K562 (cell line): ENCODE measurements at regions not wholly inside any gene's neighbourhood (a gene's known extent, or its start where the extent isn't known, plus 50 kb on each side); places are given as distances from the start of the nearest gene placed in this dataset.

Source experiments
- ARNT ChIP-seq, 2 experiments: fragments of 450-650 bp; IDR thresholded peaks; 2 replicates each; pipeline ENCODE4 v1.6.1; 2016; ENCODE audit warnings: mild to moderate bottlenecking in 1 of 2
- ATF1 ChIP-seq, 2 experiments: fragments of 450-650 bp in 1 of 2; IDR thresholded peaks; 2 replicates each; pipeline ENCODE4 v1.6.1; 2016; ENCODE audit warnings: missing compliant biosample characterization in 1 of 2, missing genetic modification characterization in 1 of 2
- ATF6 ChIP-seq: sonication (generic); formaldehyde crosslinking; IDR thresholded peaks from 2 replicates; pipeline ENCODE4 v1.4.0; 2020; ENCODE audit warnings: mild to moderate bottlenecking, missing genetic modification reagents
- CTCF ChIP-seq, 3 experiments: IDR thresholded peaks in 2 of 3; conservative IDR thresholded peaks in 1 of 3; 2 replicates each; pipeline ENCODE4 v1.5.1; 2011 to 2012; ENCODE audit warnings: low read length in 3 of 3, mild to moderate bottlenecking in 3 of 3, control low read depth in 2 of 3, improper control_type of control experiment in 1 of 3, inconsistent platforms in 1 of 3, low read depth in 1 of 3, mixed read lengths in 1 of 3, moderate library complexity in 1 of 3; ENCODE audit not compliant: insufficient read depth in 2 of 3
- KAT7 ChIP-seq: sonication (generic); formaldehyde crosslinking; IDR thresholded peaks from 2 replicates; pipeline ENCODE4 v1.8.0; 2022; ENCODE audit warnings: missing genetic modification reagents, mild to moderate bottlenecking, borderline replicate concordance
- NCOA1 ChIP-seq: fragments of 450-650 bp; IDR thresholded peaks from 2 replicates; pipeline ENCODE4 v1.6.1; 2016; ENCODE audit warnings: low read depth
- POLR2A ChIP-seq: fragments of 450-650 bp; conservative IDR thresholded peaks from 2 replicates; pipeline ENCODE4 v1.6.1; 2016
- POLR2AphosphoS5 ChIP-seq: IDR thresholded peaks from 2 replicates; pipeline ENCODE4 v1.6.1; 2011; ENCODE audit warnings: mild to moderate bottlenecking, low read depth, low read length, moderate library complexity; ENCODE audit not compliant: control insufficient read depth, insufficient read depth
- RFX5 ChIP-seq: IDR thresholded peaks from 2 replicates; pipeline ENCODE4 v1.6.1; 2011; ENCODE audit warnings: low read depth, mild to moderate bottlenecking, improper control_type of control experiment, low read length
- TF ChIP-seq, protein P1 (sequence below): sonication (generic); formaldehyde crosslinking; IDR thresholded peaks from 2 replicates; pipeline ENCODE4 v1.5.0; 2020; ENCODE audit warnings: missing genetic modification reagents
- TF ChIP-seq, protein P2 (sequence below), 2 experiments: fragments of 450-650 bp; formaldehyde crosslinking in 1 of 2; IDR thresholded peaks; 2 replicates each; pipeline versions ENCODE4 v1.4.0 to v1.6.1; 2014 to 2020; ENCODE audit warnings: mild to moderate bottlenecking in 2 of 2, borderline replicate concordance in 1 of 2, low read depth in 1 of 2

- no peak for TF ChIP-seq POLR2AphosphoS5
- TF ChIP-seq ATF1 (CRISPR knock-in tag; IDR thresholded peaks at IDR 0.05): no peak
- no peak for TF ChIP-seq ATF1 (tag; IDR thresholded peaks at IDR 0.05)
- TF ChIP-seq NCOA1: no peak
- TF ChIP-seq ARNT (IDR thresholded peaks at IDR 0.05): no peak
- TF ChIP-seq, protein P1, sequence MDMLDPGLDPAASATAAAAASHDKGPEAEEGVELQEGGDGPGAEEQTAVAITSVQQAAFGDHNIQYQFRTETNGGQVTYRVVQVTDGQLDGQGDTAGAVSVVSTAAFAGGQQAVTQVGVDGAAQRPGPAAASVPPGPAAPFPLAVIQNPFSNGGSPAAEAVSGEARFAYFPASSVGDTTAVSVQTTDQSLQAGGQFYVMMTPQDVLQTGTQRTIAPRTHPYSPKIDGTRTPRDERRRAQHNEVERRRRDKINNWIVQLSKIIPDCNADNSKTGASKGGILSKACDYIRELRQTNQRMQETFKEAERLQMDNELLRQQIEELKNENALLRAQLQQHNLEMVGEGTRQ (CRISPR knock-in tag): no peak
- TF ChIP-seq RFX5: no peak
- no peak for TF ChIP-seq ATF6 (CRISPR knock-in tag)
- TF ChIP-seq KAT7 (CRISPR knock-in tag): no peak
- TF ChIP-seq POLR2A: no peak
- no peak for TF ChIP-seq CTCF (IDR thresholded peaks at IDR 0.05 in 2 of 3, conservative IDR thresholded peaks at IDR 0.05 in 1 of 3; ENCODE audit: insufficient read depth in 2 of 3, low read depth in 1 of 3, low read length in 3 of 3)
- TF ChIP-seq, protein P2, sequence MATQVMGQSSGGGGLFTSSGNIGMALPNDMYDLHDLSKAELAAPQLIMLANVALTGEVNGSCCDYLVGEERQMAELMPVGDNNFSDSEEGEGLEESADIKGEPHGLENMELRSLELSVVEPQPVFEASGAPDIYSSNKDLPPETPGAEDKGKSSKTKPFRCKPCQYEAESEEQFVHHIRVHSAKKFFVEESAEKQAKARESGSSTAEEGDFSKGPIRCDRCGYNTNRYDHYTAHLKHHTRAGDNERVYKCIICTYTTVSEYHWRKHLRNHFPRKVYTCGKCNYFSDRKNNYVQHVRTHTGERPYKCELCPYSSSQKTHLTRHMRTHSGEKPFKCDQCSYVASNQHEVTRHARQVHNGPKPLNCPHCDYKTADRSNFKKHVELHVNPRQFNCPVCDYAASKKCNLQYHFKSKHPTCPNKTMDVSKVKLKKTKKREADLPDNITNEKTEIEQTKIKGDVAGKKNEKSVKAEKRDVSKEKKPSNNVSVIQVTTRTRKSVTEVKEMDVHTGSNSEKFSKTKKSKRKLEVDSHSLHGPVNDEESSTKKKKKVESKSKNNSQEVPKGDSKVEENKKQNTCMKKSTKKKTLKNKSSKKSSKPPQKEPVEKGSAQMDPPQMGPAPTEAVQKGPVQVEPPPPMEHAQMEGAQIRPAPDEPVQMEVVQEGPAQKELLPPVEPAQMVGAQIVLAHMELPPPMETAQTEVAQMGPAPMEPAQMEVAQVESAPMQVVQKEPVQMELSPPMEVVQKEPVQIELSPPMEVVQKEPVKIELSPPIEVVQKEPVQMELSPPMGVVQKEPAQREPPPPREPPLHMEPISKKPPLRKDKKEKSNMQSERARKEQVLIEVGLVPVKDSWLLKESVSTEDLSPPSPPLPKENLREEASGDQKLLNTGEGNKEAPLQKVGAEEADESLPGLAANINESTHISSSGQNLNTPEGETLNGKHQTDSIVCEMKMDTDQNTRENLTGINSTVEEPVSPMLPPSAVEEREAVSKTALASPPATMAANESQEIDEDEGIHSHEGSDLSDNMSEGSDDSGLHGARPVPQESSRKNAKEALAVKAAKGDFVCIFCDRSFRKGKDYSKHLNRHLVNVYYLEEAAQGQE (IDR thresholded peaks at IDR 0.05; ENCODE audit: borderline replicate concordance): no peak
- TF ChIP-seq, protein P2 (CRISPR knock-in tag; IDR thresholded peaks at IDR 0.05; ENCODE audit: low read depth): no peak
Observed at GRCh38 chr18:10241579-10241978, 212.9 kb upstream of the APCDD1 start.
